RWPE2 (cell line): ENCODE measurements at regions not wholly inside any gene's neighbourhood (a gene's known extent, or its start where the extent isn't known, plus 50 kb on each side); places are given as distances from the start of the nearest gene placed in this dataset.

ENCODE experiments used
- ATAC-seq: fragments of 200-7000 bp; cut with Tn5 transposase; 3 replicates; pipeline ENCODE4 v1.9.1; 2021; ENCODE audit warnings: low read depth
- DNase-seq: peaks from one replicate; pipeline ENCODE4 v3.0.0-alpha.2; 2020; ENCODE audit warnings: low spot score
- H3K27ac ChIP-seq: fragments of 450-650 bp; 2 replicates; pipeline ENCODE4 v1.5.1; 2017; ENCODE audit warnings: mild to moderate bottlenecking; ENCODE audit not compliant: poor library complexity, severe bottlenecking
- H3K27me3 ChIP-seq: fragments of 250-450 bp; sonication (Bioruptor Pico); 2 replicates; pipeline ENCODE4 v1.5.1; 2021; ENCODE audit warnings: mild to moderate bottlenecking, moderate library complexity; ENCODE audit not compliant: insufficient read depth, poor library complexity, severe bottlenecking
- H3K36me3 ChIP-seq: fragments of 250-450 bp; sonication (Bioruptor Pico); 2 replicates; pipeline ENCODE4 v1.5.1; 2020; ENCODE audit warnings: low read depth, mild to moderate bottlenecking, moderate library complexity
- H3K4me1 ChIP-seq: fragments of 250-450 bp; sonication (Bioruptor Pico); 2 replicates; pipeline ENCODE4 v1.5.1; 2021; ENCODE audit warnings: mild to moderate bottlenecking, moderate library complexity; ENCODE audit not compliant: insufficient read depth, poor library complexity, severe bottlenecking
- H3K4me3 ChIP-seq: fragments of 250-450 bp; sonication (Bioruptor Pico); 2 replicates; pipeline ENCODE4 v1.5.1; 2021; ENCODE audit warnings: mild to moderate bottlenecking, moderate library complexity; ENCODE audit not compliant: severe bottlenecking
- H3K9me3 ChIP-seq: fragments of 250-450 bp; sonication (Bioruptor Pico); 2 replicates; pipeline ENCODE4 v1.5.1; 2021; ENCODE audit warnings: mild to moderate bottlenecking, moderate library complexity; ENCODE audit not compliant: severe bottlenecking
- CTCF ChIP-seq: fragments of 450-650 bp; IDR thresholded peaks from one replicate; pipeline ENCODE4 v1.5.1; 2017; ENCODE audit warnings: mild to moderate bottlenecking, moderate library complexity; ENCODE audit not compliant: poor library complexity, severe bottlenecking

GRCh38 chr2:16765356-16765755 is 99.7 kb upstream of the CYRIA start:
- Histone ChIP-seq H3K36me3 (no peaks in the 10 kb centered on the region), H3K9me3 (no peaks in the 10 kb centered on the region), H3K4me3 (no peak overlapping the region), H3K27ac (no peak overlapping the region), H3K4me1 (no peaks in the 10 kb centered on the region), H3K27me3 (no peaks in the 10 kb centered on the region)
- TF ChIP-seq CTCF, result no peak
- ATAC-seq (peak; percentile 25; the same call in 1 of the 3 replicates), DNase-seq (no peak)

GRCh38 chr2:16764487-16764886 is 98.9 kb upstream of the CYRIA start:
- H3K27me3 ChIP-seq, result no peaks in the 10 kb centered on the region
- H3K27ac ChIP-seq, result no peak overlapping the region
- TF ChIP-seq CTCF, result no peak
- ATAC-seq (no peak), DNase-seq (no peak)
- no peaks in the 10 kb centered on the region for H3K4me1 ChIP-seq
- H3K4me3 ChIP-seq, result no peak overlapping the region
- no peaks in the 10 kb centered on the region for H3K36me3 ChIP-seq
- H3K9me3 ChIP-seq, result no peaks in the 10 kb centered on the region

- TF ChIP-seq CTCF, result no peak
- H3K27me3 ChIP-seq, result no peaks in the 10 kb centered on the region
- DNase-seq, result no peak
- H3K4me1 ChIP-seq, result no peaks in the 10 kb centered on the region
- no peaks in the 10 kb centered on the region for H3K9me3 ChIP-seq
- no peak overlapping the region for H3K4me3 ChIP-seq
- no peaks in the 10 kb centered on the region for H3K36me3 ChIP-seq
- H3K27ac ChIP-seq, result no peak overlapping the region
- ATAC-seq, result peak; percentile 33; the same call in 1 of the 3 replicates
These were observed 97.9 kb upstream of the CYRIA start for GRCh38 chr2:16763493-16763899.

GRCh38 chr2:16763056-16763455 is 97.4 kb upstream of the CYRIA start:
- Histone ChIP-seq H3K27me3 (no peaks in the 10 kb centered on the region), H3K9me3 (no peaks in the 10 kb centered on the region), H3K4me1 (no peaks in the 10 kb centered on the region), H3K27ac (no peak overlapping the region), H3K36me3 (no peaks in the 10 kb centered on the region), H3K4me3 (no peak overlapping the region)
- DNase-seq (no peak), ATAC-seq (no peak)
- no peak for TF ChIP-seq CTCF

- no peak for DNase-seq
These were observed 94.8 kb upstream of the CYRIA start for GRCh38 chr2:16760426-16760825.

More at GRCh38 chr2:16760426-16760825, 94.8 kb upstream of the CYRIA start:
- Histone ChIP-seq H3K27ac (no peak overlapping the region), H3K36me3 (no peaks in the 10 kb centered on the region), H3K4me1 (no peaks in the 10 kb centered on the region), H3K9me3 (no peaks in the 10 kb centered on the region), H3K4me3 (no peak overlapping the region), H3K27me3 (no peaks in the 10 kb centered on the region)
- ATAC-seq, result no peak
- TF ChIP-seq CTCF, result no peak
